Endothelial cell of umbilical vein (primary cell): ENCODE measurements at regions not wholly inside any gene's neighbourhood (a gene's known extent, or its start where the extent isn't known, plus 50 kb on each side); places are given as distances from the start of the nearest gene placed in this dataset.

ENCODE experiments used
- CTCF ChIP-seq, 2 donors: IDR thresholded peaks; 1 replicate in 1 of 2; 2 replicates in 1 of 2; pipeline ENCODE4 v1.5.1; 2011; ENCODE audit warnings: low read length in 2 of 2, mild to moderate bottlenecking in 2 of 2, moderate library complexity in 2 of 2, control low read depth in 1 of 2, inconsistent platforms in 1 of 2, low read depth in 1 of 2; ENCODE audit not compliant: insufficient read depth in 1 of 2; ENCODE audit errors: extremely low read depth in 1 of 2
- FOS ChIP-seq: IDR thresholded peaks from 2 replicates; pipeline ENCODE4 v1.6.1; 2011; ENCODE audit warnings: mild to moderate bottlenecking, low read length, moderate library complexity, borderline replicate concordance; ENCODE audit not compliant: insufficient read depth
- JUN ChIP-seq: IDR thresholded peaks from 2 replicates; pipeline ENCODE4 v1.6.1; 2011; ENCODE audit warnings: borderline replicate concordance, low read depth; ENCODE audit not compliant: insufficient read length, insufficient read depth

GRCh38 chr3:144270100-144270499, 298.5 kb downstream of the DIPK2A start:
- TF ChIP-seq FOS = no peak
- TF ChIP-seq JUN = no peak
- TF ChIP-seq CTCF (IDR thresholded peaks at IDR 0.05; ENCODE audit: extremely low read depth in 1 of 2, insufficient read depth in 1 of 2, low read depth in 1 of 2, low read length in 2 of 2) = no peak
